ENCODE measurements at regions not wholly inside any gene's neighbourhood (a gene's known extent, or its start where the extent isn't known, plus 50 kb on each side); places are given as distances from the start of the nearest gene placed in this dataset.

- DNase-seq, result no peak
- H3K27me3 Mint-ChIP-seq (ENCODE audit: low read depth in 3 of 3), result no peaks in the 10 kb centered on the region
- Histone ChIP-seq H3K79me2 (ENCODE audit: insufficient read depth, low read length) (no peaks in the 10 kb centered on the region), H2AFZ (ENCODE audit: insufficient read depth, low read depth, low read length, poor library complexity, severe bottlenecking) (no peak overlapping the region), H3K9me3 (replicated peaks in 1 of 2; ENCODE audit: control insufficient read depth in 1 of 2, insufficient read depth in 1 of 2, low read length in 2 of 2) (no peaks in the 10 kb centered on the region), H3K27ac (ENCODE audit: low read depth in 1 of 2, low read length in 2 of 2) (no peak overlapping the region), H3K9ac (ENCODE audit: insufficient read depth, low read length, poor library complexity, severe bottlenecking) (no peak overlapping the region), H3K36me3 (replicated peaks in 1 of 2; ENCODE audit: control insufficient read depth in 1 of 2, insufficient read depth in 2 of 2, low read length in 2 of 2) (no peaks in the 10 kb centered on the region), H3K4me1 (ENCODE audit: control insufficient read depth in 1 of 2, insufficient read depth in 2 of 2, low read length in 2 of 2) (no peaks in the 10 kb centered on the region), H3K4me3 (replicated peaks in 1 of 3; ENCODE audit: low read depth in 2 of 3, low read length in 3 of 3) (no peak overlapping the region), H3K27me3 (ENCODE audit: control insufficient read depth in 2 of 2, insufficient read depth in 2 of 2, low read length in 2 of 2) (no peaks in the 10 kb centered on the region), H3K4me2 (replicated peaks; ENCODE audit: extremely low read depth, low read length, poor library complexity, severe bottlenecking) (no peak overlapping the region), H4K20me1 (ENCODE audit: insufficient read depth, low read length) (no peaks in the 10 kb centered on the region)
- peaks cover 0 to 2% (median 0%) of the 10 kb centered on the region in 7 donors for H3K9me3 Mint-ChIP-seq
- no peak for TF ChIP-seq CTCF (IDR thresholded peaks at IDR 0.05)
- intact Hi-C loops (cut with micrococcal nuclease), result no loop called here
- 93% methylated on average over 15 of the region's 16 CpGs for WGBS (ENCODE audit: insufficient coverage)
- no peak overlapping the region for H3K4me3 Mint-ChIP-seq
- H3K27ac Mint-ChIP-seq, result no peak overlapping the region
- H3K4me1 Mint-ChIP-seq, result no peaks in the 10 kb centered on the region
- H3K36me3 Mint-ChIP-seq, result no peaks in the 10 kb centered on the region
Measured at GRCh38 chr14:54188064-54188666, 208.6 kb upstream of the CDKN3 start.

GRCh38 chr14:54189333-54189732 lies 207.5 kb upstream of the CDKN3 start:
- Mint-ChIP-seq H3K4me1 (no peaks in the 10 kb centered on the region), H3K4me3 (no peak overlapping the region), H3K27me3 (ENCODE audit: low read depth in 3 of 3) (no peaks in the 10 kb centered on the region), H3K9me3 (peaks cover 0 to 2% (median 0%) of the 10 kb centered on the region in 7 donors), H3K27ac (no peak overlapping the region), H3K36me3 (no peaks in the 10 kb centered on the region)
- Histone ChIP-seq H4K20me1 (ENCODE audit: insufficient read depth, low read length) (no peaks in the 10 kb centered on the region), H3K79me2 (ENCODE audit: insufficient read depth, low read length) (no peaks in the 10 kb centered on the region), H3K4me1 (ENCODE audit: control insufficient read depth in 1 of 2, insufficient read depth in 2 of 2, low read length in 2 of 2) (no peaks in the 10 kb centered on the region), H3K36me3 (replicated peaks in 1 of 2; ENCODE audit: control insufficient read depth in 1 of 2, insufficient read depth in 2 of 2, low read length in 2 of 2) (no peaks in the 10 kb centered on the region), H3K4me3 (replicated peaks in 1 of 3; ENCODE audit: low read depth in 2 of 3, low read length in 3 of 3) (no peak overlapping the region), H3K4me2 (replicated peaks; ENCODE audit: extremely low read depth, low read length, poor library complexity, severe bottlenecking) (no peak overlapping the region), H3K9me3 (replicated peaks in 1 of 2; ENCODE audit: control insufficient read depth in 1 of 2, insufficient read depth in 1 of 2, low read length in 2 of 2) (no peaks in the 10 kb centered on the region), H3K9ac (ENCODE audit: insufficient read depth, low read length, poor library complexity, severe bottlenecking) (no peak overlapping the region), H2AFZ (ENCODE audit: insufficient read depth, low read depth, low read length, poor library complexity, severe bottlenecking) (no peak overlapping the region), H3K27ac (ENCODE audit: low read depth in 1 of 2, low read length in 2 of 2) (no peak overlapping the region), H3K27me3 (ENCODE audit: control insufficient read depth in 2 of 2, insufficient read depth in 2 of 2, low read length in 2 of 2) (no peaks in the 10 kb centered on the region)
- no peak for TF ChIP-seq CTCF (IDR thresholded peaks at IDR 0.05)
- no CpG with 5 or more reads among the region's 1 CpG for WGBS (ENCODE audit: insufficient coverage)
- no peak for DNase-seq
- intact Hi-C loops (cut with micrococcal nuclease), result no loop called here

All from CD14-positive monocyte (primary cell).